Keratinocyte (primary cell): ENCODE measurements at regions not wholly inside any gene's neighbourhood (a gene's known extent, or its start where the extent isn't known, plus 50 kb on each side); places are given as distances from the start of the nearest gene placed in this dataset.

Source experiments
- DNase-seq: peaks from one replicate; pipeline ENCODE4 v3.0.0-alpha.2; 2011; ENCODE audit warnings: low read depth, missing footprints, low spot score
- FAIRE-seq: peaks from 2 replicates; lab custom pipeline; 2011; peaks lifted over from hg19 to GRCh38; lab: Jason Lieb, UNC
- H2AFZ ChIP-seq: 2 replicates; pipeline ENCODE4 v1.6.0; 2012; ENCODE audit warnings: low read length, control low read depth, inconsistent platforms; ENCODE audit not compliant: control insufficient read depth
- H3K27ac ChIP-seq: 2 replicates; pipeline ENCODE4 v1.5.1; 2011; ENCODE audit warnings: low read length; ENCODE audit not compliant: control insufficient read depth, insufficient read depth
- H3K27me3 ChIP-seq: 3 replicates; pipeline ENCODE4 v1.6.0; 2011; ENCODE audit warnings: low read length; ENCODE audit not compliant: control insufficient read depth, insufficient read depth; ENCODE audit errors: extremely low read depth
- H3K36me3 ChIP-seq, 2 experiments: 2 replicates in 1 of 2; 3 replicates in 1 of 2; pipeline ENCODE4 v1.5.1; 2011; ENCODE audit warnings: low read length in 2 of 2, mild to moderate bottlenecking in 1 of 2; ENCODE audit not compliant: control insufficient read depth in 2 of 2, insufficient read depth in 2 of 2; ENCODE audit errors: extremely low read depth in 1 of 2
- H3K4me1 ChIP-seq: 3 replicates; pipeline ENCODE4 v1.5.1; 2011; ENCODE audit warnings: low read length; ENCODE audit not compliant: control insufficient read depth, insufficient read depth; ENCODE audit errors: extremely low read depth
- H3K4me2 ChIP-seq: 3 replicates; pipeline ENCODE4 v1.6.0; 2011; ENCODE audit warnings: low read depth, low read length; ENCODE audit not compliant: control insufficient read depth, insufficient read depth; ENCODE audit errors: extremely low read depth
- H3K4me3 ChIP-seq, 3 experiments: fragments of 200-600 bp in 1 of 3; sonication (generic) in 1 of 3; 2 replicates in 2 of 3; 3 replicates in 1 of 3; pipeline ENCODE4 v1.5.1; 2011 to 2016; ENCODE audit warnings: low read length in 3 of 3, mild to moderate bottlenecking in 3 of 3, control low read depth in 2 of 3, inconsistent platforms in 1 of 3, low read depth in 1 of 3, mixed read lengths in 1 of 3, mixed run types in 1 of 3, moderate library complexity in 1 of 3; ENCODE audit not compliant: control insufficient read depth in 2 of 3, insufficient read depth in 2 of 3; ENCODE audit errors: extremely low read depth in 1 of 3
- H3K79me2 ChIP-seq: 2 replicates; pipeline ENCODE4 v1.6.0; 2012; ENCODE audit warnings: low read length; ENCODE audit not compliant: control insufficient read depth, insufficient read depth
- H3K9ac ChIP-seq: 3 replicates; pipeline ENCODE4 v1.6.0; 2011; ENCODE audit warnings: low read length; ENCODE audit not compliant: control insufficient read depth, insufficient read depth; ENCODE audit errors: extremely low read depth
- H3K9me1 ChIP-seq: 3 replicates; pipeline ENCODE4 v1.6.0; 2011; ENCODE audit warnings: low read length; ENCODE audit not compliant: control insufficient read depth, insufficient read depth; ENCODE audit errors: extremely low read depth
- H3K9me3 ChIP-seq: 2 replicates; pipeline ENCODE4 v1.5.1; 2012; ENCODE audit warnings: low read depth, low read length; ENCODE audit not compliant: control insufficient read depth
- H4K20me1 ChIP-seq: 3 replicates; pipeline ENCODE4 v1.6.0; 2011; ENCODE audit warnings: low read length; ENCODE audit not compliant: control insufficient read depth, insufficient read depth; ENCODE audit errors: extremely low read depth
- CTCF ChIP-seq, 3 experiments: IDR thresholded peaks in 1 of 3; conservative IDR thresholded peaks in 1 of 3; optimal IDR thresholded peaks in 1 of 3; 2 replicates in 2 of 3; 3 replicates in 1 of 3; pipeline versions ENCODE3 to v1.5.1; 2011; ENCODE audit warnings: low read length in 3 of 3, mild to moderate bottlenecking in 3 of 3, moderate library complexity in 2 of 3, control low read depth in 1 of 3, inconsistent platforms in 1 of 3; ENCODE audit not compliant: insufficient read depth in 2 of 3; ENCODE audit errors: extremely low read depth in 1 of 3
- EZH2 ChIP-seq: IDR thresholded peaks from one replicate; pipeline ENCODE4 v1.6.1; 2012; ENCODE audit warnings: inconsistent platforms, mild to moderate bottlenecking, low read length, moderate library complexity
- dilution Hi-C: fragments of 300-500 bp; cut with MboI; formaldehyde crosslinking; loops from one replicate; pipeline ENCODE4 v1.7.0; 2020; ENCODE audit warnings: low sequenced_read_pairs; ENCODE audit not compliant: extremely low pct_ligation_motif_present

GRCh38 chr13:72258340-72258981 lies 391.5 kb upstream of the DACH1 start:
- Histone ChIP-seq H3K79me2 (no peaks in the 10 kb centered on the region), H3K9me1 (no peaks in the 10 kb centered on the region), H4K20me1 (no peaks in the 10 kb centered on the region), H3K4me2 (no peak overlapping the region), H3K4me3 (no peak overlapping the region), H3K27me3 (no peaks in the 10 kb centered on the region), H3K27ac (no peak overlapping the region), H2AFZ (no peak overlapping the region), H3K9me3 (no peaks in the 10 kb centered on the region), H3K4me1 (no peaks in the 10 kb centered on the region), H3K9ac (no peak overlapping the region), H3K36me3 (no peaks in the 10 kb centered on the region)
- DNase-seq (no peak), FAIRE-seq (no peak)
- dilution Hi-C loops, result no loop called here
- TF ChIP-seq CTCF (optimal IDR thresholded peaks at IDR 0.05 in 1 of 3, IDR thresholded peaks at IDR 0.05 in 1 of 3, conservative IDR thresholded peaks at IDR 0.05 in 1 of 3; ENCODE audit: extremely low read depth in 1 of 3, insufficient read depth in 2 of 3, low read length in 3 of 3) (no peak), EZH2 (no peak)

DNA sequence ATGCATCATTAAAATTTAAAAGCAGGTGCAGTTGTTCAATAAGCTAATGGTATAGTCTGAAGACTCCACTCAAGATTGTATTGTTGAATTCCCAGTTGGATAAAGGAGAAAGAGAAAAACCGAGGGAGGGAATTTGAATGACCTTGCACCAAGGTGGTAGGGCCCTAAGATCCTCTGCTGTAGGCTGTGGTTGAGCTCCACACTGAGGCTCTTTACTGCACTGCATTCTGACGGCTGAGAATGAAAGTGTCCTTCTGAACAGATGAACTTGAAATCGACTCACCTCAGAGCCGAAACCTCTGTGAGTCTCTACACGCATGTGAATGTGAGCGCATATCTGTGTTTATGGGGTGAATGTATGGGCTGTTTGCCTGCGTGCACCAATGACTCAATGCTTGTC lies 388.9 kb upstream of the DACH1 start:
- peak; percentile 66 for FAIRE-seq

More for the DNA sequence above, 388.9 kb upstream of the DACH1 start:
- TF ChIP-seq EZH2 (no peak), CTCF (optimal IDR thresholded peaks at IDR 0.05 in 1 of 3, IDR thresholded peaks at IDR 0.05 in 1 of 3, conservative IDR thresholded peaks at IDR 0.05 in 1 of 3; ENCODE audit: extremely low read depth in 1 of 3, insufficient read depth in 2 of 3, low read length in 3 of 3) (peak; percentile 69 to 82 (median 79))
- Histone ChIP-seq H3K4me3 (no peak overlapping the region), H3K27ac (no peak overlapping the region), H3K4me2 (no peak overlapping the region), H4K20me1 (no peaks in the 10 kb centered on the region), H3K27me3 (no peaks in the 10 kb centered on the region), H3K4me1 (no peaks in the 10 kb centered on the region), H3K9me1 (no peaks in the 10 kb centered on the region), H2AFZ (peak overlapping the region; percentile 36), H3K9me3 (no peaks in the 10 kb centered on the region), H3K79me2 (no peaks in the 10 kb centered on the region), H3K36me3 (no peaks in the 10 kb centered on the region), H3K9ac (no peak overlapping the region)
- no peak for DNase-seq
- dilution Hi-C loops, result no loop called here
